HG03442 (cell line): ENCODE measurements at regions not wholly inside any gene's neighbourhood (a gene's known extent, or its start where the extent isn't known, plus 50 kb on each side); places are given as distances from the start of the nearest gene placed in this dataset.
"Not testable (repeated sequence)": the region's sequence is repeated elsewhere in the genome, so short reads cannot be mapped to it uniquely, and the experiment has no call there.

ENCODE experiments used
- ATAC-seq: cut with Tn5 transposase; IDR thresholded peaks from one replicate; pipeline ENCODE4 v1.9.1; 2021; ENCODE audit warnings: mild to moderate bottlenecking, moderate library complexity; ENCODE audit not compliant: unreplicated experiment

- ATAC-seq: no peak
Measured at GRCh38 chr5:174925586-174925985, 201.2 kb downstream of the MSX2 start.

DNA sequence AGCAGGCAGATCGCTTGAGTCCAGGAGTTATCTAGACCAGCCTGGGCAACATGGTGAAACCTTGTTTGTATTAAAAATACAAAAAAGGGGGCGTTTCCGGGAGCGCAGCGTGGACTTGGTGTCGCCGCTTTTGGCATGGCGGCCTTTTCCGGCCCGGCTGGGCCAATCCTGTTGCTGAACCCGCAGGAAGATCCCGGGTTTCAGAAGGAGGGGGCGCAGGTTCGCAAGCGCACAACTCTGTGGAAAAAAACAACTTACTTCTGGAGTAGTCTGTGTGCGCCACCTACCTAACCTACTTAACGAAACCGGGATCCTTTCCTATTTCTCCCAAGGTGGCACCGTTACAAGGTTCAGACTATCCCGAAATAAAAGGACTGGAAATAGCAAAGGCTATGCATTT is 198.6 kb downstream of the MSX2 start:
- no peak for ATAC-seq

DNA sequence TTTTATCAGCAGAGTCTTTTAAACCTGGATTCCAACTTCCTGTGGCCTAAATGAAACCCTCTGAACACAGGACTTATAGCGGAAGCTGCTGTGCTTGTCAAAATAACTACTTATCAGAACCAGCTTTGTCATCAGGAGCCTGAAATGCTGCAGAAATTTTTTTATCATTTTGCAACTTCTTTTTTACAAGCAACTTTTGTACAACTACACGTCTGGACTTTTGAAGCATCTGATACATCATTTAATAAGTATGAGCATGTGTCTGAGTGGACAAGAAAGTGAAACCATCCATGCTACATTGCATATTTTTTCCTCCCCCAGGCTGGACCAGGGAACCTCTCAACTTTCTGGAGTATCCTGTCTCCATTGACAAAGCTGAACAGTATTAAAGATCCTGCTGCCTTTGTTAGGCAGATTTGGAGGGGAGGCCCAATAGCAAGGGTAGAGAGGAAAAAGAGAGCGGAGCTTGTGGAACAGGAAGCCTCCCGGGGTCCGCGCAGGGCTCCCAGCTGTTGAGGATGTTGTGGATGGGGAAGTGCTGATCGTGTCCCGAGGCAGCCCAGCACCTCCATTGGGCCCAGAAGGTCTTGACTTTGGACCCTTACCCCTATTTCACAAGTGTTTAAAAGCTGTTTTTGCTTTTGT is 196.6 kb downstream of the MSX2 start:
- no peak for ATAC-seq

DNA sequence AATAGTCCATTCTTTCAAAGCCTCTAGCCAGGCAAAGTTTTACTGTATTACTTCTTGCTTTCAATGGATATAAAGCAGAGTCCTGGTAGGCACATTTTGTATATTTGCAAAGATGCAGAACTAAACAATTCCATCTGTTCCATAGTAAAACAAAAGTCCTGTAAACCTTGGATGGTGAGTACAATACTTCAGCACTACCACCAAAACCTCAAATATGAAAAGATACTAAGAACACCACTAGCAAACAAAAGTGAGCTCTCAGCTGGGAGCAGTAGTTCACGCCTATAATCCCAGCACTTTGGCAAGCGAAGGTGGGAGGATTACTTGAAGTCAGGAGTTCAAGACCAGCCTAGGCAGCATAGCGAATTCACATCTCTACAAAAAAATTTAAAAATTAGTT is 195.0 kb downstream of the MSX2 start:
- no peak for ATAC-seq

DNA sequence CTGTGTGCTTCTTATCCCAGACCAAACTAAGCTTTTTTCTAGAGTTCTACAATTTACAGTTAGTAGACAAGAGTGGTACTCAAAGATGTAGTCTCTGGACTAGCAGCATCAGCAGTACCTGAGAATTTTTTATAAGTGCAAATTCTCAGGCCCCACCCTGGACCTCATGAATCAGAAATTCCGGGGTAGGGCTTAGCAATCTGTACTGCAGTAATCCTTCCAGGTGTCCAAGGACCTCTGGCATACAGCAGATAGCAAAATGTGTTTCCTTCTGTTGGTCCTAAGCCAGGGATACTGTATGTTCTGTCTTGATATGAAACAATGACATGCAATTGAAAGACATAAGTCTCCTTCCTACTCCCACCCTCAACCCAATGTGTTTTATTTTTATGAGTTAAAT is 194.3 kb downstream of the MSX2 start:
- no peak for ATAC-seq

GRCh38 chr5:174917976-174918554 is 193.7 kb downstream of the MSX2 start:
- no peak for ATAC-seq

- not testable (repeated sequence) for ATAC-seq
Measured at GRCh38 chr5:174917435-174917834, 193.1 kb downstream of the MSX2 start.

DNA sequence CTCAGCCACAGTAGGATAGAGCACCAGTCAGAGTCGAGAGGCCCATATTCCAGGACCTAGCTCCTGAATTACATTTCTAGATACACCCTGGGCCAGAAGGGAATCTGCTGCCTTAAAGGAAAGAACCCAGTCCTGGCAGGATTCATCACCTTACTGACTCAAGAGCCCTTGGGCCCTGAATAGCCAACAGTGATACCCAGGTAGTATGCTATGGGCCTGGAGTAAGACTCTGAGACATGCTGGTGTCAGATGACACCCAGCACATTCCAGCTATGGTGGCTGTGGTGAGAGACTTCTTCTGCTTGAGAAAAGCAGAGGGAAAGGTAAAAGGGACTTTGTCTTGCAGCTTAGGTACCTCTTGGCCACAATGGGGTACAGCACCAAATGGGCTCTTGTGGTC is 192.5 kb downstream of the MSX2 start:
- not testable (repeated sequence) for ATAC-seq

DNA sequence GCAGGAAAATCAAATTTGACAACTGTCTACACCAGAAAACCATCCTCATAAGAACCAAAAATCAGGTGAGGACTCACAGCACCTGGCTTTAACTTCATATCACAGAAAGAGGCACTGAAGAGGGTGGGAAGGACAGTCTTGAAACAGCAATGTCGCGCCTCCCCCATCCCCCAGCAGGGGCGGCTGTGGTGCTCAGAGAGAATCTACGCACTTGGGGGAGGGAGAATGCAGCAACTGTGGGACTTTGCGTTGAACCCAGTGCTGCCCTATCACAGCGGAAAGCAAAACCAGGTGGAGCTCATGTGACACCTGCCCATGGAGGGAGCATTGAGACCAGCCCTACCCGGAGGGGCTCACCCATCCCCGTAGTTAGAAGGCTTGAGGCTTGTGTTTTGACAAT is 191.8 kb downstream of the MSX2 start:
- no peak for ATAC-seq

DNA sequence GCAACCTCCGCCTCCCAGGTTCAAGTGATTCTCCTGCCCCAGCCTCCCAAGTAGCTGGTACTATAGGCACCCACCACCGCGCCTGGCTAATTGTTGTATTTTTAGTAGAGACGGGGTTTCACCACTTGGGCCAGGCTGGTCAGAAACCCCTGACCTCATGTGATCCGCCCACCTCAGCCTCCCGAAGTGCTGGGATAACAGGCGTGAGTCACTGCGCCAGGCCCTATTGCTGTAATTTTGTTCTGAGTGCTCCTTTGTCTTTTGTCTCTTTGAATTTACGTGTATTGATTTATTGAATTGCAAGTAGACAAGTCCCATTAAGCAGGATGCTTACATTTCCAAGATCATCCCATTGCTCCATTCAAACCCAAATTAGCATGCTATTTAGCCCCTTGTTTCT is 186.7 kb downstream of the MSX2 start:
- ATAC-seq: no peak

DNA sequence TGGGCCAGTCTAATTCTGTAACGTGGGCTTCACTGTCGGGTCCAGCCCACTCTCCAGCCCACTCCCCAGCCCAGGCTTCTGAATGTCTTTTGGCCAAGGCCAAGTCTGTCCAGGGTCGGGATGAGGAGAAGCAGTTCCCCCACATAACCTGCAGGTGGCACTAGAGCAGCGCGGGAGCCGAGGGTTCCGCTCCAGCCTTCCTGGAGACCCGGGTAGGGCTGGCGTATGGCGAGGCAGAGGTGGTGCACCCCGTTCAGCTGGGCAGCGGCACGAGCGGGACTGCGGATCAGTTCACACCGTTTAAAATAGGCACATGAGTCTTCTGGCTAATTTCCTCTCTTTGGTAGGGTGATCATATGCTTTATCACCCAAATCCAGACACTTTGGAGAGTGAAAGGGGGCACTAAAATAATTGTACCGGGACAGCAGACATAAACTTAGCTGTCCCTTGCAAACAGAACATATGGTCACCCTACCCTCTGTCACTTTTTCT is 185.9 kb downstream of the MSX2 start:
- peak; percentile 80 for ATAC-seq

- ATAC-seq: no peak
Measured at GRCh38 chr5:174903172-174903732, 178.9 kb downstream of the MSX2 start.

DNA sequence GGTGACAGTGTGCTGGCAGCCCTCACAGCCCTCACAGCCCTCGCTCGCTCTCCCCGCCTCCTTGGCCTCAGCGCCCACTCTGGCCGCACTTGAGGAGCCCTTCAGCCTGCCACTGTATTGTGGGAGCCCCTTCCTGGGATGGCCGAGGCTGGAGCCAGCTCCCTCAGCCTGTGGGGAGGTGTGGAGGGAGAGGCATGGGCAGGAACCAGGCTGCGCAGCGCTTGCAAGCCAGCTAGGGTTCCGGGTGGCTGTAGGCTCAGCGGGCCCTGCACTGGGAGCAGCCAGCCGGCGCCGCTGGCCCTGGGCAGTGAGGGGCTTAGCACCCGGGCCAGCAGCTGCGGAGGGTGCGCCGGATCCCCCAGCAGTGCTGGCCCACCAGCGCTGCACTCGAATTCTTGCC is 177.0 kb downstream of the MSX2 start:
- no peak for ATAC-seq

DNA sequence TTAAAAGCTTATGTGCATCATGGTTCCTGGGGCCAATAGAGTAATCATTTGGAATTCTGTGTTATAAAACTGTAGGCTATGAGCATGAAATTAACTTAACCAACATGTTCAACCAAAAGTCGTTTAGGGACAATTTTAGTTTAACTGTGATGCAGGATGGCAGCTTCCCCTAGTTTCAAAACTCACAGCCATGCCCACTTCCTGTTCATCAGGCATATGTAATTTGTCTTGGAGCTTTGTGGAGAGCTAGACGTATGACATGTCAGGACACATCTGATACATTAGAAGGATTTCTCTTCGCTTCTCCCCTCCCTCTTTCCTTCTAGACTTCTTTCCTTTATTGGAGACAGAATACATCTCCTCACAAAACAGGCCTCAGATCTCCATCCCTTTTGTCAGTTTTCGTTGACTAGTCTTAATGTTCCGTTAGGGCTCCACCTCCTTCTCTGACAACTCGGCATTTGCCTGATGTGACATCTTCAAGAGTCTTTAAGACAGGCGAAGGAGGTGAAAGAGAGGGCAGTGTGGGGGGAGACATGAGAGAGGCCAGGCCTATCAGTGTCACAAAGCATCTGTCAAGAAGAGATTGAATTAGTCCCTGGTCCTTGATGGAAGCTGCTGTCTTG is 176.0 kb downstream of the MSX2 start:
- no peak for ATAC-seq

DNA sequence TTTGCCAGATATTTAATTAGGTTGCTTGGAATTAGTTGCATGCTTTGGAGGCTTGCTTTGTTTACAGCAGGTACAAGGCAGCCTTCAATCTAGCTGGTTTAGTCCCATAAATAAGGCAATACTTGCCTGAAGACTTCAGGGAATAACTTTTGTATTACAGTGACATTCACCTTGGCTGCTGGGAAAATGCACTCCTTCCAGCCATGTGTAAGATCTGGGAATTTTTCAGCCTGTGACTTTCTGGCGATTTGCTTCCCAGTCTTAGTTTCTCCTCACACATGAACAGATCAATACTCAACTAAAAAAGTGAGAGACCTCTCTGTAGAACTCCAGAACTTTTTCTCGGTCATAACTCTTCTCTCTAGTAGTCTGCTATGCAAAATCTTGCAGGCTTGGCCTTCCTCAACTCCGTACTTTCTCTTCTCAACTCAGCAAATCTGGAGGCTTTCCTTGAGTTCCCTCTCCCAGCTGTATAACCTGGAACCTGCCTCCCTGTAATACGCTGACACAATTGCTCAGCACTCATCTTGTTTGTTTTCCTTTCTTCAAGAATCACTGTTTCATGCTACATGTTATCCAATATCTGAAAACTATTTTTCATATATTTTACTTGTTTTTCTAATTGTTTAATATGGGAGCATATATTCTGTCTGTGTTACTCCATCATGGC is 173.0 kb downstream of the MSX2 start:
- no peak for ATAC-seq

DNA sequence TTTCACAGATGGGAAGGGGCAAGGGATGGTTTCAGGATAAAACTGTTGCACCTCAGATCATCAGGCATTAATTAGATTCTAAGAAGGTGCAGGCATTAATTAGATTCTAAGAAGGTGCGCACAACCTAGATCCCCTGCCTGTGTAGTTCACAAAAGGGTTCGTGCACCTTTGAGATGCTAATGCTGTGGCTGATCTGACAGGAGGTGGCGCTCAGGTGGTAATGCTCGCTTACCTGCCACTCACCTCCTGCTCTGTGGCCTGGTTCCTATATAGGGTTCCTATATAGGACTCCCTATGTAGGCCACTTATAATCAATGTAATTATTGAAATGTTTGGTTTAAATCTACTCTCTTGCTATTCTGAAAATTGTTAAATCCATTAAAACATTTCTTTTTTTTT is 171.0 kb downstream of the MSX2 start:
- ATAC-seq: no peak

DNA sequence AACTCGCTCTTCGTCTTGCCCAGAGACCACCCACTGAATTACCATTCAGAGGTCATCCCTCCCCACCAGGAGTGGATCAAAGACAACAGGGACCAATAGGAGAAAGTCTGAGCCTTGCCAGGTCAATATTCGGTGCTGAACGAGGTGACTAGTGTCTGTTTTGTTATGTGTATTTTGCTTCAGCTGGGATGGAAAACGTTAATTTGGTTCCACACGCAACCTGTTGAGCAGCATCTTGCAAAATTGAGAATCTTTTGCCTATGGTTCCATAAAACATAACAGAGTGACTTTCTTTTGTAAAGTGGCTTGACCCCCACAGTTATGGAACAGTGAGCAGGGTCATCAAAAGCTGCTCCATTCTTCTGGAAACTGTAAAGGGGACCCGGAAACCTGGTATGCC is 168.4 kb downstream of the MSX2 start:
- ATAC-seq: no peak

GRCh38 chr5:174880412-174881200 is 156.2 kb downstream of the MSX2 start:
- ATAC-seq: not testable (repeated sequence)

- ATAC-seq: no peak
Measured at GRCh38 chr5:174877987-174878386, 153.6 kb downstream of the MSX2 start.

- no peak for ATAC-seq
Measured at GRCh38 chr5:174872271-174872670, 147.9 kb downstream of the MSX2 start.

DNA sequence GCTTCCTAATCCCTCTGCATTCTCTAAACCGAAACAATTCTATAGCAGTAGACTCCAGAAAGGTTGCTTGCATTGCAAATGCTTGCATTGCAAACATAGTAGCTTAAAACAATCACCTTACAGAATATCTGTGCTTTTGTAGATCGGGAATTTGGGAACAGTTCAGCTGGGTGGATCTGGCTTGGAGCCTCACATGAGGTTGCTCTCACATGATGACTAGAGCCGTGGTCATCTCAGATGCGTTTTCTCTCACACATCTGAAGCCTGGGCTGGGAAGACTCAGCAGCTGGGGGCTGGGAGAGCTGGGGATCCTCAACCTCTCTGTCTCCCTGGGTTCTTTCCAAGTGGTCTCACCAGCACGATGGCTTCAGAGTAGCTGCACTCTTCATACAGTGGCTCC is 127.8 kb downstream of the MSX2 start:
- ATAC-seq: no peak
